Dermis microvascular lymphatic vessel endothelial cell (primary cell): ENCODE measurements at regions not wholly inside any gene's neighbourhood (a gene's known extent, or its start where the extent isn't known, plus 50 kb on each side); places are given as distances from the start of the nearest gene placed in this dataset.
"Not testable (repeated sequence)": the region's sequence is repeated elsewhere in the genome, so short reads cannot be mapped to it uniquely, and the experiment has no call there.

Experiments
- DNase-seq, 2 donors: peaks; one replicate each; pipeline versions ENCODE4 v3.0.0 to v3.0.0-alpha.2; 2010; ENCODE audit warnings: low read depth in 2 of 2

- no peak for DNase-seq
Observed at GRCh38 chr1:200317236-200317635, 92.6 kb downstream of the ZNF281 start.

GRCh38 chr1:200316148-200316803 lies 93.6 kb downstream of the ZNF281 start:
- no peak for DNase-seq

GRCh38 chr1:200314085-200314750 lies 95.6 kb downstream of the ZNF281 start:
- DNase-seq: no peak

GRCh38 chr1:200311256-200311655 lies 98.6 kb downstream of the ZNF281 start:
- DNase-seq: no peak

- no peak for DNase-seq
Observed at GRCh38 chr1:200310824-200311223, 99.0 kb downstream of the ZNF281 start.

GRCh38 chr1:200307755-200308066 lies 102.1 kb downstream of the ZNF281 start:
- no peak for DNase-seq

DNA sequence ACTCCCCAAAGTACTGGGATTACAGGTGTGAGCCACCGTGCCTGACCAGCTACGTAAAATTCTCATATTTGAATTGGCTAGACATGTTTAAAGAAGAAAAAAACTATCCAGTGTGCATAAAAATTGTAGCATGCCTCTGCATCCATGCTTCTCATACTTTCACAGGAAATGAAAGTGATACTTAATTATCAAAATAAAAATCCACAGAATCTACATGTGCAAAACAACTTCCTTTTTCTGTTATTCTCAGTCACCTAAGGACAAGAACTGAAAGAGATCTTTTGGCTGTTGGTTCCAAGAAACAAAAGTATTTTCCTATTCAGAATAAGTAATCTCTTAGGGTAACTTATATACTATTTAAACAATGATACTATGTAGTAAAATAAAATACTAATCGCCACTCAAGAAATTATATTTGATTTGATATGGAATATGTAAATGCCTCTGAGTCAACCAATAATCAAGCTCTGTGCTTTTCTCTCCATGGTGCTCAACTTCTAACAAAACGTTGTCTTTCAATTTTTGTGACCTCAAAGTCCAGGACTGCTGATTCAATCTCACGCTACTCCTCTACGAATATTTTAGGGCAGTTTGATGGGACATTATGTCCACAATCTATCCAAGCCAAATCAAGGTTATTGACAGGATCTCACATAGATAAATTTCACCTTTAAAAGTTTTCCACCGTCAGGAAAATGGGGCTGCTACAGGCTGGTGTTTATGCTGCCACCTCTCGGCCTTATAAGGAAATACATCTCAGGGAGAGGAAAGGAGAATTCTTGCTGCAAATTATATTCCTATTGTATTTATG lies 102.7 kb downstream of the ZNF281 start:
- peak; percentile 23 to 51 for DNase-seq

- no peak for DNase-seq
Observed at GRCh38 chr1:200305806-200306205, 104.0 kb downstream of the ZNF281 start.

DNA sequence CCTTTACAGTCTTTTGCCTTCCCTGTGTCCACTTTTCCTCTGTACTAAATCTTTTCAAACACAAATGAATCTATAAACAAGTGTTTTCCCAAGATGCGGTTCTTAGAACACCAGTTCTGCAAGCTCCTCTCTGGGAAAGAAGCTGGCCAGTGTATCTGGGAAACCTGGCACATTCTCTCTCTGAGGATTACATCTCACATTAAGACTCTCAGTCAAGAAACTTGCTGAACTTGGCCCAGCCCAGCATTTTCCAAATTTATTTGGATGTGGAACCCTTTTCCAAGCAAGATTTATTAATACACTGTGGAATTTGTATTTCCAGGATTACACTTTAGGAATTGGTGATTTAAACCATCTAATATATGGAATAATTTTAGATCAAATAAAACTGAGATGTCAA lies 105.7 kb downstream of the ZNF281 start:
- DNase-seq: no peak

GRCh38 chr1:200302921-200303290 lies 106.9 kb downstream of the ZNF281 start:
- peak in 1 of 2 donors; percentile 25 for DNase-seq

DNA sequence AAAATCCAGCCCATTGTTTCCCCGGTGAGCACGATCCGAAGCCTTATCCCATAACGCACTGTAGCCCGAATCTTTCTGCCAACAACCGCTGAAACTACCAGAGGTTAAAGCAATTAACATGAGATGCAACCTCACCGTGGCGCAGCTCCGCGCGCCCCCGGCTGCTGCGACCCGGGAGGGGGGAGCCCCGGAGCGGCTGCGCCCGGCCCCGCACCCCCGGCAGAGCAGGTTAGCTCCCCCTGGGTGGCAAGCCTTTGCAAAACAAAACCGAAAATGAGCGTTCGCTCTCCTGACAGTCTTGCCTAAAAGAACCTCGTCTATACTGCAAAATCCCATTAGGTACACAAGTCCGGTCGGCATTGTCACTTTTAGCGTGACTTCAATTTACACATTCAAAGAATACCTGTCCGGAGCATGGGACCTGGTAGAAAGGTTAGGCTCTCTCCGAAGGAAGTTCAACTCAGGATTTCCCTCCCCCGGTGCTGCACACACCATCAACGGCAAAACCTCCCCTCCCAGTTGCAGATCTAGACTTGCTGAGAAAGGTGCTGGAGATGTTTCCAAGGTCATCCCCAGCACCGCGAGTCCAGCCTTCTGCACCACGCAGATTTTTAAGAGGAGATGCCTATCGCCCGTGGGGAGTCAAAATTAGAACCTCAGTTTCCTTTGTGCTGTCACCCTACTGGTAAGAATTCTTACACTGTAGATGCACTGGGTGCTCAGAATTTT lies 107.5 kb downstream of the ZNF281 start:
- DNase-seq: peak; percentile 14 to 18

DNA sequence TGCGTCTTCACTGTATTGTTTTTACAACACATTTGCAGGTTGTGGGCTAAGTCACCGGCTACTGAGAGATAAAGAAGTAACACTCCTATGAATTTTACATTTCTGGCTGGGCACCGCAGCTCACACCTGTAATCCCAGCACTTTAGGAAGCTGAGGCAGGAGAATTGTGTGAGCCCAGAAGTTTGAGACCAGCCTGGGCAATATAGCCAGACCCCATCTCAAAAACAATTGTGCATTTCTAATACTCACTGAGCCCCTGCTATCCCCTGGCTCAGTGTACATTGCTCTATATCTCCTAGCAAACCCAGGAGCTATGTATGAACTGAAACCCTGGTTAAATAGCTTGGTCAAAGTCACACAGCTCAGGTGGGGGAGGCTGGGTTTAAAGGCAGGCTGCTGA lies 108.7 kb downstream of the ZNF281 start:
- DNase-seq: no peak

- no peak for DNase-seq
Observed at GRCh38 chr1:200299571-200299970, 110.3 kb downstream of the ZNF281 start.

DNA sequence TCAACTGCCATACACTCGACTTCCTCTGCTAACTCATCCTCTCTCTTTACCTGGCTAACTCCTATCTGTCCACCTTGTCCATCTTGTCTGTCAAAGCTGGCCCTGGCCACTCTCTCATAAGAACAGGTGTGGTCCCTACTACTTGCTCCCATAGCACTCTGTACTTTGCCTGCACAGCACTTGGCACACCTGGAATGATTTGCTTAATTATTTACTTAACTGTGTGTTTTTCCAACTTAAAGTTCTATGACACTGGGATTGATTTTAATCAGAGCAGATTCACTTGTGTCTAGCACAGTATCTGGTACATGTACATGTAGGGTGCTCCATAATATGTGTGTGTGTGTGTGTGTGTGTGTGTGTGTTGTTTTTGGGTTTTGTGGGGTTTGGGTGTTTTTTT lies 111.6 kb downstream of the ZNF281 start:
- no peak for DNase-seq

DNA sequence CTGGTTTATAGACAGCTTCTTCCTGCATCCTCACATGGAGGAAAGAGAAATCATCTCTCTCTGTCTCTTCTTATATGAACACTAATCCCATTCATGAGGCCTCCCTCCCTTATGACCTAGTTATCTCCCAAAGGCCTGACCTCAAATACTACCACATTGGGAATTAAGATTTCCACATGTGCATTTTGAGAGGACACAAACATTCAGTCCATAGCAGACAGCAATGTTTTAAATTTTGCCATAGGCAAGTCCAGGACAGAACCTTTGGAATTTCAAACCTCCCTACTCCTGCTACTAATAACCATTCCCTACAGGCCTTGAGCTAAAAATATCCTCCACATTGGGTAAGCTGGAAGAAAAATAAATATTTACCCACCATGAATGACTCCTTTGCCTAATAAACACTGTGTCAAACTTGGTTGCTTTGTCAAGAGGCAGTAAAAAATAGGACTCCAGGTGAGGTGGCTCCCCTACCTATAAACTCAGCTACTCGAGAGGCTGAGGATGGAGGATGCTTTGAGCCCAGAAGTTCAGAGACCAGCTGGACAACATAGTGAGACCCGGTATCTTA lies 113.7 kb downstream of the ZNF281 start:
- no peak for DNase-seq

DNA sequence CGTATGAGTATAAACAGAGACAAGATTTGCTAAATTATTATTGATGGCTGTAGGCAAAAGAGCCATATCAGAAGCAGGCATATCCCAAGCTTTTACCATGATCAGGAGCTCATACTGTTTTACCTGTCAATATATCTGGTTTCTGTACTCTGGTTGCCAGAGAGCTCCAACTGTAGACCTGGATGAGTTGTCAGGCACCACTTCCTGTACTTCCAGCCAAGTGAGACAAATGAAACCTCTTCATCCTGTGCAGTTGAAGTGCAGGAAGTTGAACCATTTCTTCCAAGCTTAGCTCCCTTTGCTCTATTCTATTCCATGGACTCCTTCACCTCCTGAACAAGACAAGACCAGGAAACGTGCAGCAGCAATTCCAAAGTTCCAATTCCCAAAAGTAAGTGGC lies 115.6 kb downstream of the ZNF281 start:
- peak in 1 of 2 donors; percentile 5 for DNase-seq

DNA sequence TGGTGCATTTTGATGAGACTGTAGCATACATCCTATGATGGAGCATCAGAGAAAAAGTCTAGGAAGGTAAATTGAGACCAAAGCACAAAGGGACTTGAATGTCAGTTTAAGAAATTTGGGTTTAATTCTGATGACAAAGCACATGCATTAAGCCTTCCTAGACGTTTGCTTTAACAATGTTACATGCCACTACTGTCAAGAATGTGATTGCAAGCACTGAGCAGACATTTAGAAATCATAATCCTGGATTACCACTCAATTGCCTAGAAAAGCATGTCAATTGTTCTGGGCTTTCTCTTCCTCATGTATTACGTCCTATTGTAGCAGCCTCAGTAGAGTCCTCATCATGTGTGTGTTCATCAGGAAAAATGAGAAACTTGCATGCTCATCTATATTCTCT lies 117.1 kb downstream of the ZNF281 start:
- no peak for DNase-seq

- no peak for DNase-seq
Observed at GRCh38 chr1:200291106-200291505, 118.7 kb downstream of the ZNF281 start.

GRCh38 chr1:200290010-200290685 lies 119.7 kb downstream of the ZNF281 start:
- no peak for DNase-seq

GRCh38 chr1:200288226-200288625 lies 121.6 kb downstream of the ZNF281 start:
- DNase-seq: no peak

- not testable (repeated sequence) for DNase-seq
Observed at GRCh38 chr1:200284236-200284635, 125.6 kb downstream of the ZNF281 start.
